RPMI7951 (cell line): ENCODE measurements at regions not wholly inside any gene's neighbourhood (a gene's known extent, or its start where the extent isn't known, plus 50 kb on each side); places are given as distances from the start of the nearest gene placed in this dataset.
"Not testable (repeated sequence)": the region's sequence is repeated elsewhere in the genome, so short reads cannot be mapped to it uniquely, and the experiment has no call there.

Experiments
- DNase-seq: peaks from one replicate; pipeline ENCODE4 v3.0.0-alpha.2; 2012; ENCODE audit warnings: low read depth

- no peak for DNase-seq
Measured at GRCh38 chr2:105497094-105497493, 98.2 kb upstream of the FHL2 start.

- no peak for DNase-seq
Measured at GRCh38 chr2:105496271-105496670, 97.4 kb upstream of the FHL2 start.

DNA sequence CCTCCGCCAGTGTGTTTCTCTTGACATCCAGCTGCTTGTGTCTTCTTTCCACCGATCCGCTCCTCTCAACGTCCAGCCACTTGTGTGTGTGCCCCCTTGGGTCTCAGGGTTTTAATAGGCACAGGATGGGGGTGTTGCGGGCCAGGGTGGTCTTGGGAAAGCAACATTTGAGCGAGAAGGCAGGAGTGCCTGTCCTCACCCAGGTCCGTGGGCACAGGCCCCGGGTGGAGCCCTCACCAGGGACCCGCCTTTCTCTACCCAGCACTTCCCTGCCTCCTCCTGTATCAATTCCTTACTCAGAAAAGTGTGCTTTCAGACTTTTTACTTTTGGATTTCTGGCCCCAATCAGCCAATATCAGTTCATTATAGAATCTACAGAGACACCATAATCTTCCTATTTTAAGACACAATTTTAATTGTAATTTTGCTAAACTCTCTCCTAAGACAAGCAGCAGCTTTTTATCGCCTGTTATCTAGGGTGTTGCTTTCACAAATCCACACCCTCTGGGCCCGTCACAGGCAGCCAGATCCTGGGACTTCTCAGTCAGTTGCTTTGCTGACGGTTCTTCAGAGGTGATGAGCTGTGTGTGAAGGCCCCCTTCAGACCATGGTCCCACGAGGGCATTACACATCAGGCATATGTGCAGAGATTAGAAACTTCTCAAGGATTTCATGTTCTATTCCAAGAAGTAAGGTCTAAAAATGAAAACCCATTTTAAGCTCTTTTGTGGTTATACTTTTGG, 96.0 kb upstream of the FHL2 start:
- no peak for DNase-seq

DNA sequence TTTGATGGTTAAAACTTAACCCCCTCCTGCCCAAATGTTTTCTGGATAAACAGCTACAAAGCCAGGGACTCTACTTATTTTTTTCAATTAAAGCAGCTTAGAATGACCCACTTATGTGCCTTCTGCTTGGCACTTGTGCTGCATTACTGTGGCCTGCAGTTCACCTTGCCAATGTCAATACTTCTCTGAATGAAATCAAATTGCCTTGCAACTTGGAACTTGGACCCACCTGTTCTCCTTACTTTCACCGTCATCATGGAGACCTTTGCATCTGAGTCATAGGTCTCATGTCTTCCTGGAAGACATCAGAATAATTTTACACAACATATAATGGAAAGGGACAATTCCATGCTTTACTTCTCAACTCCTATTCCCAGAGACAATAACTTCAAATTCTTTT, 92.1 kb upstream of the FHL2 start:
- DNase-seq, result no peak

- DNase-seq, result no peak
Measured at GRCh38 chr2:105490204-105490603, 91.4 kb upstream of the FHL2 start.

DNA sequence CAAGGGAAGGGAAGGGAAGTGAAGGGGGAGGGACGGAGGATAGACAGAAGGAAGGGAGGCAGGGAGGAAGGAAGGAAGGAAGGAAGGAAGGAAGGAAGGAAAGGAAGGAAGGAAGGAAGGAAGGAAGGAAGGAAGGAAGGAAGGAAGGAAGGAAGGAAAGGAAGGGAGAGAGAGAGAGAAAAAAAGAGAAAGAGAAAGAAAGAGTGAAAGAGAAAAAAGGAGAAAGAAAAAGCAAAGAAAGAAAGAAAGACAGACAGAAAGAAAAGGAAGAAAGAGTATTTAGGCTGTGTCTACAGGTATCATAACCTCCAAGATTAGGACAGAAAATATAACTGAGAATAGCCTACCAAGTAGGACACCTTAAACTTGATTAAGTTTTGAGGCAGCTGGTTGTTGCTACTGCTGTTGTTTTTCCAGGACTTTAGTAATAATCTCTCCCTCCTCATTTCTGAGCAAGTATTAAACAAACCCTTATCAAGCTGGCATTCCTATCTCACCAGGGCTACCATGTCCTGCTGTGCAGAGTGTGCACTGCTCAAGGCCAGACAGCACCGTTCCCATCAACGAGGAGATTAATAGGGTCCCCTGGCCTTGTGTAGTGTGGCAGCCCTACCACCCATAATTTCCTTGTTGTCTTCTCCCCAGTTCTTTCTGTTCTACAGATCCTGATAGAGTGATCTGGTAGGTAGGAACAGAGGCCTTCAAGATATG, 90.5 kb upstream of the FHL2 start:
- DNase-seq, result no peak

DNA sequence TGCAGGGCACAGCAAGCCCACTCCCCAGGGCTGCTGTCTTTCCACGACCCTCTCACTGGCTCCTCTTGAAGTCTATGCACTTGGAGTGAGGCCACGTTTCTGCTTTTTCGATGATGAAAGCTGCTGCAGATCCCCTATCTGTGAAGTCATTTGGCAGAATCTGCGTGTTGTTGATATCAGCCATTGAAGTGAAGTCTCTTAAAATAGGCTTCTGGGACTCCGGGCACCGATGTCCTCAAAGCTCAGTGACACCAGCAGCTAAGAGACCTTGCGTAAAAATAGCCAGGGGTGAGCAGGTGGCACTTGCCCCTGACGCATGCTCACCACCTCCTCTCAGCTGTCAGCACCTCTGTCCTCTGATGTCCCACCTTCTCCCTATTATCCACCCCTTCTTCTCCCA, 89.4 kb upstream of the FHL2 start:
- DNase-seq, result no peak

DNA sequence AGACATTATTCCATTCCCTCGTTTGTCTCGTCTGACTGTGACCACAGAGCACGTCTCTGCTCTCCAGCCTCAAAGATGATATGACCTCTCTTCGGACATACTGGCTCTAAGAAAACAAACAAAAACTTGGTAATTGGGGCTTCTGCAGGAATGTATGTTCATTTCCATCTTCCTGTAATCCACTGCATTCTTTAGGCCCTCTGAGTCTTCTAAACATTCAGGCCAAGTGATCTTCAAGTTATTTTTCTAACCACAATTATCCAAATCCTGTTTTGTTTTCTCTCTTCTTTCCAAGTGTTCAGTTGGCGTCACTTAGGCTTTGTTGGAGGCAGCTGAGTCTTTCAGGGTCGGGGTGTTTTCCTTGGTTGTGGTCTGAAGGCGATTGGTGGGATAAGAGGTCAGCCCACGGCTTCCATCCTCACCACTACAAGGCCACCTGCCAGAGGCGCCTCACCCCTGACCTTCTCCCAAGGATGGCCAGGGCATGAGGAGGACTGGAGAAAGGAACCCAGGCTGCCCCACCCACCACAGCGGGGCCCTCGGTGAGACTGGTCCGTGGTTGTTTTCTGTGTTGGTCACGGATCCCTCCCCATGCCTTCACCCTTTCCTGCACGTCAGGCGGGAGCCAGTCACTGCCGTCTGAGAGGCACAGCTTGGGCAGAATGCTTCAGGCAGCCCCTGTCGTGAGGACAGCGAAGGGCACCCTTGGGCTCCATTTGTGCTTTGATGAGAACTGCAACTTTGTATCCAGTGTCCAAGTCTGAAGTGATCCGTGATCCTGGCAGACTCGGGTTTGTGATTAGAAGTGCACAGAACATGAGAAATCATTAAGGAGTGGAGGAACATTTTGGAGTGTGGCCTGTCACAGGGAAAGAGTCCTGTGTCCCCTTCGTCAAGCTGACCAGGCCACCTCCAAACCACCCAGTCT, 88.6 kb upstream of the FHL2 start:
- peak; percentile 85 for DNase-seq

- no peak for DNase-seq
Measured at GRCh38 chr2:105486762-105487141, 87.9 kb upstream of the FHL2 start.

DNA sequence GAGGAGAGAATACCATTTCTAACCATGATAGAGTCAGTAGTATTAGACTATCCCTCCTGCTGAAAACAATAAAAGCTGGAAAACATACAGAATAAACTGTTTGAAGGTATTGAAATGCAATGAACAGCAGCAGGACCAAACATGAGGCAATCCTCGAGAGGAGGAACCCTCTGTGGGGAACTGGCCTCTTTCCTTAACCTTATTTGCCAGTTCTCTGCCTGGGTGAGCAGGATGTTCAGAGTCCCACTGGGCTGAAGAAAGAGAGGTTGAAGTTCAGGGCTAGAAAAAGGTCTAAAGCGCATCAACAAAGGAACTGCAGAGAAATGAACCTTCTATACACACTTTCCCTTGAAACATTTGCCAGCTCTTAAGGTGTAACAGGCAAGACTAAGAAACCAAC, 79.8 kb upstream of the FHL2 start:
- DNase-seq, result no peak

DNA sequence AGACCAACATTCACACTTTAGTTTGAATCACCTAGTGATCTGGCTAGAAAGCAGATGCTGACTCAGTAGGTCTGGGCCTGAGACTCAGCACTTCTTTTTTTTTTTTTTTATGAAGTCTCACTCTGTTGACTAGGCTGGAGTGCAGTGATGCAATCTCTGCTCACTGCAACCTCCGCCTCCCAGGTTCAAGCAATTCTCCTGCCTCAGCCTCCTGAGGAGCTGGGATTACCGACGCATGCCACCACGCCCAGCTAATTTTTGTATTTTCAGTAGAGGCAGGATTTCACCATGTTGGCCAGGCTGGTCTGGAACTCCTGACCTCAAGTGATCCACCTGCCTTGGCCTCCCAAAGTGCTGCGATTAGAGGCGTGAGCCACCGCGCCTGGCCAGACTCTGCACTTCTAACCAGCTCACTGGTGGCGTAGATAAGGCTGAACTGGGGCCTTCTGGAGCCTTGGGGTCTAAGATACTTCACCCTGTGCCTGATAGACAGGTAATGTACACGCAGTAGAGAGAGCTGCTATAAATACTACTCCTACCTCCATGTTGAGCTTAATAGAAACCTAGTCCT, 78.3 kb upstream of the FHL2 start:
- DNase-seq, result not testable (repeated sequence)

DNA sequence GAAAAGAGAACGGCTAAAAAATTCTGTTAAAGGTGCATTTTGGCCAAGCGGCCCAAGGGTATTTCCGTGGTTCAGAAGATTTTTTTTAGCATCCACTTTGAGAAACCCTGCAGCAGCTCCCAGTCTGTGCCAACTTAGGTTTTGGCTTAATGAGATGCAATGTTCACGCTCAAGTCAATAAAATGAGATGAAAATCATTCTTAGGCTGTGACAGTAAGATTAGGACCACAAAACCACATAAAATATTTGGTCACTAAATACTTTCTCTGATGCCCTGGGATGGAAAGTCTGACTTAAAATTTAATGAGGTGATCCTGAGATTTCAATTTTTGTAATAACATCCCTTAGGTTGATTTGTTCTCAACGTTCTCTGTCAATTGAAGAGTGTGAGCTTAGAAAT, 74.2 kb upstream of the FHL2 start:
- peak; percentile 73 for DNase-seq

- DNase-seq, result no peak
Measured at GRCh38 chr2:105470979-105471378, 72.1 kb upstream of the FHL2 start.

DNA sequence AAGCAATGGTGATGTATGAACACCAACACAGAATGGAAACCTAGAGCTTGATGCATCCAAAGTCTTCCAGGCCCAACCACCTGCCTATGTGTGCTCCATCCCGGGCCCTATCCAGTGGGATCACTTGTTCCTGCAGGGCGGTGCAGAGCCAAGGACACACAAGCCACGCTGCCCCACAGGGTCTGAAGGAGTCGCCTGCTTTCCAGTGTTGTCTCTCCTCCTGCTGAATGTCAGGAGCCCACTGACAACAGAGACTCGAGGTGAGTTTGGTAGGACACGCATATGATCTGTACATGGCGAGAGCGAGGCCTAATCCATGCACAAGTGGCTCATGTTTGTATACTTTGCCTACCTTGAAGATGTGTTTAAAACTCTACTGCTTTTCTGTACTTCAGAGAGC, 70.9 kb upstream of the FHL2 start:
- no peak for DNase-seq

DNA sequence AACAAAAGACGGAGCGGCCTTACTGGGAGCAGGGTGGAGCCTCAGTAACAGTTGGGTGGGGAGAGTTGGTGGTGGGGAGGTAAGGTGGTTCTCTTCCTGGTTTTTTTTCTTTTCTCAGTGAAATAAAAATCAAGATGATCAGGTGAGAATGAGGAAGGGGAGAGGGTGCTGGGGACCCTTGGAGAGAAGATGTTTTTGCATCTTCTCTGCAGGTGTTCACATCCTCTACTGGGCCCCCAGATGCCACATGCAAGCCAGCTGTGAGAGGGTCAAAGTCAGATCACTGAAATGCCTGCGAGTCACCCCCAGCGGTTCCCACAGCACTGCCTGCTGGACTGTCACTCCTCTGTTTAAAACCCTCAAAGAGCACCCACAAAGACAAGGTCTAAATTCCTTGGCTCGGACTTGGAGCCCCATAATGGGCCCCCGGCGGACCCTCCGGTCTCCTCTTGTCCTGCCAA, 69.8 kb upstream of the FHL2 start:
- DNase-seq, result peak; percentile 41

DNA sequence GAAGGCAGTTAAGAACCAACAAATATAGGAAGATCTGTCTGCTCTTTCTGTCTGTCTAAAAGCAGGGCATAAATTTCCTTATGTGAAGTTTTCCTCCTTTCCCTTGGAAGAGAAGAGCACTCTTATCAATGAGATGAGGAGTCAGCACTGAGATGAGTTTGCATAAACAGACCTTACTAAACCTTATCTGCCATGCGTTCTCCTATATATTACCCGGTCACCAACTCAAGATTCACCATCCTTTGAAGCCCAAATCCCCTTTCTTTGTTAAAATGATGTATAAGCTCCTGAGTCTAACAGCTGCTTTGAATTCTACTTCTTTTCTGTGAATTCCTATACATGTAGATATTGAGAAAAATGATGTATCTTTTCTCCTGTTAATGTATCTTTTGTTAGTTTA, 65.5 kb upstream of the FHL2 start:
- no peak for DNase-seq

GRCh38 chr2:105460048-105460732, 61.3 kb upstream of the FHL2 start:
- DNase-seq, result no peak

DNA sequence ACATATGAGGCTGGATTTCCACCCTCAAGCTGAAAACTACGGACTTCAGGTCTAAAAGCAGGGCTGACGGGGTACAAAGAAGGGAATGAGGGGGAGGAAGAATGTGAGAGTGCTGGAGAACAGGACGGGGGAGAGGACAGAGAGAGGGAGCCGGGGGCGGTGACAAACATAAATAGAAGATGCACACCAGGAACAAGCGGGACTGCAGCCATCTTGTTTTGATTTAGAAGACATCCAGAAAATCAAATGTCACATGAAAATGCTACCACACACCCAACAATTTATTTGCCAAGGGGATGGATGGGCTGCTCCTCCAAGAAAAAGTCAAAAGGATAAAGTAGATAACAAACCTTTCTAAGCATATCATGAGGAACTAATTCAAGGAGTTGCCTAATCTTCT, 59.2 kb upstream of the FHL2 start:
- no peak for DNase-seq

DNA sequence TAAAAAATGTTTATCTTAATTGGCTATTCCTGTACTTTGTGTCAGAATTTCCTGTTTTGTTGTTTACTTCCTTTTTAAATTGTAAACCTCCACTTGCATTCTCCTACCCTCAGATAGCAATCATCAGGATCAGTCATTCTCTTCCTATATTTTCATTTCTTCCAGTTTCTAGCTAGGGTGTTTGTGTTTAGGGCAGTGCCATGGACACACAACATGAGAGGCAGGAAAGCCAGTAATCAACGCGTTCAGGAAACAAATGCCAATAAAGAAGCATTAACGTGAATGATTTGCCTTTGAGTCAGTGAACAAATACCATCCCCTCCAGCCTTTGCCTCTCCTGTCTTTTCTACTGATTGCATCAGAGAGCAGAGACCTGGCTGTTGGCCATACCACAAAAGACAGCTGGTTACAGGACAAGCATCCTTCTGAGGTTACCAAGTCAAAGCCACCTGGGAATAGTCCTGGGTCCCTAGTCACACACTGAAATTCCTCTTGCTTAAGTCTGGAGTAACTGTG, 56.7 kb upstream of the FHL2 start:
- DNase-seq, result peak; percentile 100

- peak; percentile 98 for DNase-seq
Measured at GRCh38 chr2:105454801-105455485, 56.1 kb upstream of the FHL2 start.
